Stimulated activated CD4-positive, alpha-beta T cell treated with anti-CD3 and anti-CD28 coated beads, Interleukin-15, amount 100 ng/mL, for 48 hours (primary cell): ENCODE measurements at regions not wholly inside any gene's neighbourhood (a gene's known extent, or its start where the extent isn't known, plus 50 kb on each side); places are given as distances from the start of the nearest gene placed in this dataset.
"Not testable (repeated sequence)": the region's sequence is repeated elsewhere in the genome, so short reads cannot be mapped to it uniquely, and the experiment has no call there.

Experiments
- DNase-seq, 2 donors: peaks; one replicate each; pipeline ENCODE4 v3.0.0-alpha.2; 2020; ENCODE audit warnings: low read depth in 2 of 2

DNA sequence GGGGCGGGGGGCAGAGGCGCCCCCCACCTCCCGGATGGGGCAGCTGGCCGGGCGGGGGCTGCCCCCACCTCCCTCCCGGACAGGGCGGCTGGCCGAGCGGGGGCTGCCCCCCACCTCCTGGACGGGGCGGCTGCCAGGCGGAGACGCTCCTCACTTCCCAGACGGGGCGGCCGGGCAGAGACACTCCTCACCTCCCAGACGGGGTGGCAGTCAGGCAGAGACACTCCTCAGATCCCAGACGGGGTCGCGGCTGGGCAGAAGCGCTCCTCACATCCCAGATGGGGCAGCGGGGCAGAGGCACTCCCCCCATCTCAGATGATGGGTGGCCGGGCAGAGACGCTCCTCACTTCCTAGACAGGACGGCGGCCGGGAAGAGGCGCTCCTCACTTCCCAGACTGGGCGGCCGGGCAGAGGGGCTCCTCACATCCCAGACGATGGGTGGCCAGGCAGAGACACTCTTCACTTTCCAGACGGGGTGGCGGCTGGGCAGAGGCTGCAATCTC, 240.1 kb downstream of the NPIPA7 start:
- not testable (repeated sequence) for DNase-seq

DNA sequence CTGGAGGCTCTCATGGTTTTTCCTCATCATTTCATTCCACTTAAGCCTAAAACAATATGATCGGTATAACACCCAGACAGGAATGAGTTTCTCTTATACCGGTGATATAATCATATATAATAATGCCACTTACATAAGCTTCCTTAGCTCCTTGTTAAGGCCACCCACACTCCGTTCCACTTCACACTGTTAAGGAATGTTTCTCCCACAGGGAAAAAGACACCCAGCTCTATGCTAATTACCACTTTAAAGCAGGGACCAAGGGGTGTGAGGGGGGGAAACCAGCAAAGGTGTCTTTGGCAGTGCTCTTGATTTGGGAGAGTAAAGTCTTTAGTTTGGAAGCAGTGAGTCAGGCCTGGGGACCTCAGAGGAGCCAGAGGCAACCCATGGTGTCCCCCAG, 245.4 kb downstream of the NPIPA7 start:
- not testable (repeated sequence) for DNase-seq

DNA sequence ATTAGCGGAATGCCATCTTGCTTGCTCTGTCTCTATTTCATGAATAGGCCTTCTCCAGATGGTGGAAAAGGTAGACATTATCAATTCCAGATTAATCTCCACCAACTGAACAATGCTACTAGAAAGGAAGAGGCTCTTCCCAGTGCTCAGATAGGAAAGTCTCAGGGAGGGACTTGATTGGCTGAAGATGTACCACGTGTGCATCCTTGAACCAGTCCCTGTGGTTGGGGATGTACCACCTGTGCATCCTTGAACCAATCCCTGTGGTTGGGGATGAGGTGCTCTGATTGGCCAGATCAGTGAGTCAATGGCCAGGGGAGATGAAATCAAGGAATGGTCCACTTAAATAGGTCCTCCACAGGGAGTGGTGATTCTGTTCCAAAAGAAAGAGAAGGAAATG, 246.2 kb downstream of the NPIPA7 start:
- not testable (repeated sequence) for DNase-seq

DNA sequence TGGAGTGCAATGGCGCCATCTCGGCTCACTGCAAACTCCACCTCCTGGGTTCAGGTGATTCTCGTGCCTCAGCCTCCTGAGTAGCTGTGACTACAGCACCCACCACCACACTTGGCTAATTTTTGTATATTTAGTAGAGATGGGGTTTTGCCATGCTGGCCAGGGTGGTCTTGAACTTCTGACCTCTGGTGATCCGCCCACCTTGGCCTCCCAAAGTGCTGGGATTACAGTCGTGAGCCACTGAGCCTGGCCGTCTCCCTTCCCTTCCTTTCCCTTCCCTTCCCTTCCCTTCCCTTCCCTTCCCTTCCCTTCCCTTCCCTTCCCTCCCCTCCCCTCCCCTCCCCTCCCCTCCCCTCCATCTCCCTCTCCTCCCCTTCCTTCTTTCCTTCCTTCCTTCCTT, 248.9 kb downstream of the NPIPA7 start:
- not testable (repeated sequence) for DNase-seq

DNA sequence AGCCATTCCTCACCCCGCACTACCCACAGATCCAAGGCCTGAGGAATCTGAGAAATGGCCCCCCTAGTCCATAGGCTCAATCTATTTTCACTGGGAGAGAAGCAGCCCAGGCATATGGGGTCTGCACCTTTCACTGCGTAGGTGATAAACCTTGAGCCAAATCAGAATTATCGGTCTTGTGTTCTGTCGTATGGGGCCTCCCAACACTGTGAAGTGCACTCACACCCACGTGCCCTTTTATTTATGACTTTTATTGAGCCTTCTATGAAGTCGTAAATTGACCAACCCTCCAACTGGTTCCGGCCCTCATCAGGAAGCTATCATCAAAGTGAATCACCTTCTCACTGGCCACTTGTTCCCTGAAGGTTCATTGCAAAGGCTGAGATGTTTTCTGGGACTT, 259.3 kb downstream of the NPIPA7 start:
- DNase-seq: not testable (repeated sequence)

DNA sequence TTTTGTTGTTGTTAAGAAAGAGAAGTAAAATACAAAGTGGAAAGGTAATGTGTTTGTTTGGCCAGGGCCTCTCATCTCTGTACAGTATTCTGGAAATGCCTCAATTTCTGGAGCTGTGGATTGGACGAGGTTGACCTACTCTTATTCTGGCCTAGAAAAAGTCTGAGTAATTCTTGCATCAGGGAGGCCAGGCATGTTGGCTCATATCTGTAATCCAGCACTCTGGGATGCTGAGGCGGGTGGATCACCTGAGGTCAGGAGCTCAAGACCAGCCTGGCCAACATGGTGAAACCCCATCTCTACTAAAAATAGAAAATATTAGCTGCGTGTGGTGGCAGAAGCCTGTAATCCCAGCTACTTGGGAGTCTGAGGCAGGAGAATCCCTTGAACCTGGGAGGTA, 259.8 kb downstream of the NPIPA7 start:
- not testable (repeated sequence) for DNase-seq

DNA sequence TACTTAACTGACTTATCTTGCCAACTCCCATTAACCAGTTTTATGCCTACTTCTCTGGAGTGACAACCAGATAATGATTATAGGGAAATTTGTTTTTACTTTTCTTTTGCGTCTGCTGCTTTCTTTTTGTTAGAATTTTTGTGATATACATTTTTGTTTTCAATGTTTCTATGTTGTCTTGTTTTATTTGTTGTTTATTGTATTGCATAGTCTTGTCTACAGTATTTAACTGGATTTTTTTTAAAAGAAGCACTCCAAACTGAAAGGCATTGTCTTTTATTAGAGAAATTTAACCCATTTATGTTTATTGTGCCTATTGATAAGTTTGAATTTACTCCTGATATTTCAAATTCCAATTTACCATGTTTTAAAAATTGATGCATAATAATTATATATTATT, 264.9 kb downstream of the NPIPA7 start:
- DNase-seq: not testable (repeated sequence)

DNA sequence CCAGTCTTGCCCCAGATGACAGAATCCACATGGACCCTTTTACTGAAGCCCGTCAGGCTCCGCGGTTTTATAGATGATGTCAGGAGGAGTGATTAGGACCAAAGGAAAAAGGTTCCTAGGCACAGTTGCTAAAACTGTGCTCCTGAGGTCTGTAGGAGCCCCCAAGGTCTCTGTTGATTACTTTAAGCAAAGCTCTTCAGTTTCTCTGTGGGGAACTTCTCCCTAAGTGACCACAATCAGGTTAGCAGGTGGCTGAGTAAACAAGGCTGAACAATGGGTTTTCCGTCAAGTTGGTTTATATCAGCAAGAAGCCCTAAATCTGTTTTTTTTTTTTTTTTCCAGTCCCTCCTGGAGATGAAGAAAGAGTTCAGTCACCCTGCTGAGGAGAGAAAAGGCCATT, 269.1 kb downstream of the NPIPA7 start:
- DNase-seq: not testable (repeated sequence)

DNA sequence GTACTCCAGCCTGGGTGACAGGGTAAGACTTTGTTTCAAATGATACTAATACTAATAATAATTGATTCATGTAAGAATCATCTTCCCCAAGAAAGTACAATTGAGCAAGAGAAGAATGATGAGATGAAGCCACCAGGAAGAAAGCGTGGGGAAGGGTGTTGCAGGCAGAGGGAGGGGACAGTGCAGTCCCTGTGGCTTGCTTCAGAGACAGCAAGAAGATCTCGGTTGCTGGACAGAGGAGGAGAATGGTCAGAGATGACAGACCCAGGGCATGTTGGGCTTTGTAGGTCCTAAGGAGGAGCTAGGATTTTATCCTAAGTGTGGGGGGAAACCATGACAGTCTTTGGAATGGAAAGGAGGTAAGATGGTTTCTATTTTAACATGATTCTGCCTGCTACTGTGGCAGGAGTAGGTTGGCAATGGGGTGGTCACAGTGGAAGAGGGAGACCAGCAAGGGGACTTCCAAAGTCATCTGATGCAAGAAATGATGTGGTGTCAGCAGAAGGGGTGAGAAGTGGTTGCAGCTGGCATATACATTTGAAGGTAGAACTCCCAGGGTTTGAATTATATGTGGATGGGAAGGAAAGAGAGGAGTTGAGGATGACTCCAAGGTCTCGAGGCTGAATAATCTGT, 293.4 kb downstream of the NPIPA7 start:
- DNase-seq: not testable (repeated sequence)

DNA sequence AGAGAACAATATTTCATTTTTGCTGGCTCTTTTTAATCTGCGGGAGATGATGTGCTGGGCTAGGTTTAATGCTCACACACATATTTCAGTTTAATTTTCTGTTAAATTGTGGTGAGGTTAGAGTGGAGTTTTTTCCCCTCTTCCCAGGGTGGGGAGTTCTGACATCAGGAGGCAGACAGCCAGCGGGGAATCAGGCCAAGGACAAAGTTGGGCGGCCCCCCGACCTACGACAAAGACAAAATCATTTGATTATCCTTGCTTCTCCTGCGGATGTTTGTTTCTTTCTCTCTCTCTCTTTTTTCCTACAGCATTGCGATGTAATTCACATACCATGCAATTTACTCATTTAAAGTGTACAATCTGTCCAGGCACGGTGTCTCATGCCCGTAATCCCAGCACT, 295.9 kb downstream of the NPIPA7 start:
- not testable (repeated sequence) for DNase-seq

DNA sequence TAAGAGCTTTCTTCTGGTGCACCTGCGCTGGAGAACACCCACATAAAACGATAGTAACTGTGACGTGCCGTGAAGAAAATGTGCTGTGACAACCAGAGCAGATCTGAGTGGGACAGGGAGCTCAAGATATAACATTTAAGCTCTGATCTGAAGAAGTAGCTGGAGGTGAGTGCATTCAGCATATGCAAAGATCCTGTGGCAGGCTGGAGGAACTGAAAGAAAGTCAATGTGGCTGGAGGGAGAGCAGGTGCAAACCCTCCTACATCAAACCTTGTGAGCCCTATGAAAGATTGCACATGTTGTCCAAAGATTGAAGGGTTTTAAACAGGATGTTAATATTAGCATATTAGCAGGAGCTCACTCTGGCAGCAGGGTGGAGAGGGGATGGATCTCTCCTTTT, 342.9 kb downstream of the NPIPA7 start:
- not testable (repeated sequence) for DNase-seq

DNA sequence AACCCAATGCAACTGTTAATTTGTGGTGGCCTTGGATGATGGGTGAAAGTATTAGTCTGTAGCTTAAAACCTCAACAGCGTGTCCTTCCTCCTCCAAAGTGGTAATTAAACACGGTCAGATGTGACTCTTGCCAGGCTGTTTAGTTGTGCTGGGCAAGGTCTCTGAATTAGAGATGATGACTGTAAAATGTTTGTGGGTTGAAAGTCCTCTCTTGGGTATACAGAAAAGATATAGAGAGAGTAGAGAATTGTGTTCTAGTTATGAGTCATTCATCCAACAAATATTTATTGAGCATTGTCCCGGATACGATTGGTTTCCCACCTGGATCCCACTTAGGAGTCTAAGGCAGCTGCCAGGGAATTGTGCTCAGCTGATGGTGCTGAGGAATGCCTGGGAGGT, 343.7 kb downstream of the NPIPA7 start:
- DNase-seq: not testable (repeated sequence)

DNA sequence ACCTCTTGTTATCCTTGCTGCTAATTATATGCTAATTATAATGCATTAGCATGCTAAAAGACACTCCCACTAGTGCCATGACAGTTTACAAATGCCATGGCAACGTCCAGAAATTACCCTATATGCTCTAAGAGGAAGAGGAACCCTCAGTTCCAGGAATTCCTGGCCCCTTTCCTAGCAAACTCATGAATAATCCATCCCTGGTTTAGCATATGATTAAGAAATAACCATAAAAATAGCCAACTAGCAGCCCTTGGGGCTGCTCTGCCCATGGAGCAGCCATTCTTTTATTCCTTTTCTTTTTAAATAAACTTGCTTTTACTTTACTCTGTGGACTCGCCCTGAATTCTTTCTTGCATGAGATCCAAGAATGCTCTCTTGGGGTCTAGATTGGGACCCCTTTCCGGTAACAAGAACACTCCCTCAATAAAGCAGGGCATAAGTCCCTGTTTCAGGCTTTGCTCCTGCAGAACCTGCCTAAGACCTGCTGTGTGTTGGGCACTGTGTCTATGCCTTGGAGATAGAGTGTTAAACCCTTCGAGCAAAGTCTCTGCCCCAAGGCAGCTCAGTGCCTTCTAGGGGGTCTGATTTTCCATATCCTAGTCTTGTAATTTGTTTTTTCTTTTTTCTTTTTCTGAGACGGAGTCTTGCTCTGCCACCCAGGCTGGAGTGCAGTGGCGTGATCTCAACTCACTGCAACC, 345.0 kb downstream of the NPIPA7 start:
- DNase-seq: not testable (repeated sequence)

DNA sequence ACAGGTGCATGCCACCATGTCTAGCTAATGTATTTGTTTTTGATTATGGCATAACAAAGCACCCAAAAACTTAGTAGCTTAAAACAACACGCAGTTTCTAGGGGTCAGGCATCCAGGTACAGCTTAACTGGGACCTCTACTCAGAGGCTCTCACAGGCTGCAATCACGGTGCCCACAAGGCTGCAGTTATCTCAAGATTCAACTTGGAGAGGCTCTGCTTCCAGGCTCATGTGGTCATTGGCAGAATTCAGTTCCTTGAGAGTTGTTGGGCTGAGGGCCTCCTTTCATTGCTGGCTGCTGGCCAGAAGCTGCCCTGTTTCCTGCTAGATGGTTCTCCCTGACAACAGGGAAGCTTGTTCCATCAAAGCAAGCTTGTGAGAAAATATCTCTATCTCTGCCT, 348.1 kb downstream of the NPIPA7 start:
- not testable (repeated sequence) for DNase-seq

DNA sequence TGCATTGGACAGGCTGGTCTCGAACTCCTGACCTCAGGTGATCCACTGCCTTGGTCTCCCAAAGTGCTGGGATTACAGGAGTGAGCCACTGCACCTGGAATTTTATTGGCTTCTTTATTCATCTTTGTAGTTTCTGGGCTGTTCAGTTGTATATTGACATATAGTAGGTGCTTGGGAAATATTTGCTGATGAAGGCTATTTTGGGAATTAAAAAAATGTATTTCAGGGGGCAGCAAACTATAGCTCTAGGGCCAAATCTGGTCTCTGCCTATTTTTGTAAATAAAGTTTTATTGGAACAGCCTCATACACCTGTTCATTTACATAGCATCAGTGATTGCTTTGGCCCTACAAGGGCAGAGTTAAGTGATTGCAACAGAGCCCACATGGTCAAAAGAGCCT, 363.6 kb downstream of the NPIPA7 start:
- DNase-seq: not testable (repeated sequence)

DNA sequence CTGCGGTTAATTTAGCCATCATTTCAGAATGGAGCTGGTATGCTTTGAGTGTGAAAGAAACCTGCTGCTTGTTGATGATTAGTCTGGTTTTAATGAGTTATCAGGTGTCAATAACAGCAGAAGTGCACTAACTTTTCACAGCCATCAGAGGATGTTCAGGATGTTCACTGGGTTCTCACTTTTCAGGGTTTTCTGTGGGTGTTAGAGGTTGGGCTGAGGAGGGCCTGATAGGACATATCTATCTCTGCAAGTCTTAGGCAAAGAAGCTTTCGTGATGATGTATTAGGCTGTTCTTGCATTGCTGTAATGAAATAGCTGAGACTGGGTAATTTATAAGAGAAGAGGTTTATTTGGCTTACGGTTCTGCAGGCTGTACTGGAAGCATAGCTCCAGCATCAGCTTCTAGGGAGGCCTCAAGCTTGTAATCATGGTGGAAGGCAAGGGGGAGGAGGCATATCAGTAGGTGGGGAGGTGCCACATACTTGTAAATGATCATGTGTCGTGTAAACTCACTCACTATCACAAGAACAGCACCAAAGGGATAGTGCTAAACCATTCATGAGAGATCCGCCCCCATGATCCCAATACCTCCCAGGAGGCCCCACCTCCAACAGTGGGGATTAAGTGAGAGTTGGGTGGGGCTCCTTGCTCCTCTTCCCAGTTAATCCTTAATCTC, 376.2 kb downstream of the NPIPA7 start:
- DNase-seq: not testable (repeated sequence)

DNA sequence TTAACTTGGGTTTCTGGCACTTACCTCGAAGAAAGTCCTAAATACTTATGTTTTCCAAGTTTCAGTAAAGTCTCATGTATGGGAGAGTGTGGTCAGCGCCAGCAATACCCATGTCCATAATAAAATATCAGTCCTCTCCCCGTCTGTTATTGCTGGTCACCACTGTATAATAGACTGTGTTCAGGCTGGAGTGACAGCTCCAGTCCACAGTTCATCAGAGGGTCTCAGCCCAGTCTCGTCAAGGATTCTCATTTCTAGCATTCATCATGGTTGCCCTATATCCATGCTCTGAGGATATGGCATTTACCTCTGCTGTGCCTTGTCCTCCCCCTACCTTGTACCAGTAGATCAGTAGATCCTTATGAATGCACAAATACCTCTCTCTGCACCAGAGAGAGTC, 384.5 kb downstream of the NPIPA7 start:
- no peak for DNase-seq

DNA sequence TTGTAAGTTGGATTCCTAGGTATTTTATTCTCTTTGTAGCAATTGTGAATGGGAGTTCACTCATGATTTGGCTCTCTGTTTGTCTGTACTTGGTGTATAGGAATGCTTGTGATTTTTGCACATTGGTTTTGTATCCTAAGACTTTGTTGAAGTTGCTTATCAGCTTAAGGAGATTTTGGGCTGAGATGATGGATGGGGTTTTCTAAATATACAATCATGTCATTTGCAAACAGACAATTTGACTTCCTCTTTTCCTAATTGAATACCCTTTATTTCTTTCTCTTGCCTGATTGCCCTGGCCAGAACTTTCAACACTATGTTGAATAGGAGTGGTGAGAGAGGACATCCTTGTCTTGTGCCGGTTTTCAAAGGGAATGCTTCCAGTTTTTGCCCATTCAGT, 391.8 kb downstream of the NPIPA7 start:
- DNase-seq: not testable (repeated sequence)

DNA sequence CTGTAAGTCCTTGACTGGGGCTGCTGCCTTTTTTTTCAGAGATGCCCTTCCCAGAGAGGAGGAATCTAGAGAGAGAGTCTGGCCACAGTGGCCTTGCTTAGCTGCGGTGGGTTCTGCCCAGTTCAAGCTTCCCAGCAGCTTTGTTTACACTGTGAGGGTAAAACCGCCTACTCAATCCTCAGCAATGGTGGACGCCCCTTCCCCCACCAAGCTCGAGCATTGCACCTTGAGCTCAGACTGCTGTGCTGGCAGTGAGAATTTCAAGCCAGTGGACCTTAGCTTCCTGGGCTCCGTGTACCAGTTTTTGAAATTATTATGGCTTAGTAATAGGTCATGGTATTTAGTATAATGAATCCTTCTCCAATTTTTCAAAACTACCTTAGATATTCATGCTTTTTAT, 395.4 kb downstream of the NPIPA7 start:
- no peak for DNase-seq

DNA sequence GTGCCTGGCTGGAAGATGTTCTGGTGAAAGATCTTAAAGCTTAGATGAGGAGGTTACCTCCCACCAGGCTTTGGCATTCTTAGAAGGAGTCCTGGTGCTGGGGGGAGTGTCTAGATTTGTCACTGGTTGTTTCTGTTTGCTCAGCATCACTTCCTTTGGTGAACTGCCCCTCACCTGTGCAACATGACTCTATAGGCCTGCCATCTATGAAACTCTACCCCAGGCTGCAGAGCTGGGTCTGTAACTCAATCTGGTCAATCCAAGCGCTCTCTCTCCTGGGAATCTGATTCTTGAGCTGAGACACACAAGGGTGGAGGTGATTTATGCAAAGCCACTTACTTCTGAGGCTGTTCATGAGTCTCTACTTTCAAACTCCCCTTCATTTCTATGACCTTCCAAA, 399.4 kb downstream of the NPIPA7 start:
- no peak for DNase-seq

DNA sequence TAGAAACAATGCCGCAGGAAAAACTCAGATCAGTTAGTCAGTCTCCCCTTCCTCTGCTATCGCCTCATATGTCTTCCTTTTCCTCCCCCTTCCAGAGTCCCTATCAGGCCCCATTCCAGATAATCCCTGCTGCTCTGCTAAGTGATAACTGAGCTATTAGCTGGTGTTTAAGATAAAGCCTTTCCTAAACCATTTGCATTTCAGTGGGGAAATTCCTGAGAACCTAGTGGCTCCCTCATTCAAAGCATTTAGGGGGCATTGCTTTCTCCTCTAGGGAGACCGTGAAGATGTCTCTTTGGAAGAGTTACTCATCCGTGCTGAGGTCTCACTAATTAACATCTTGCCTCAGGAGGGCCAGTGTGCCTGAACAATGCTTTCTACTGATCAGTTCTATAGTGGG, 401.6 kb downstream of the NPIPA7 start:
- no peak for DNase-seq

DNA sequence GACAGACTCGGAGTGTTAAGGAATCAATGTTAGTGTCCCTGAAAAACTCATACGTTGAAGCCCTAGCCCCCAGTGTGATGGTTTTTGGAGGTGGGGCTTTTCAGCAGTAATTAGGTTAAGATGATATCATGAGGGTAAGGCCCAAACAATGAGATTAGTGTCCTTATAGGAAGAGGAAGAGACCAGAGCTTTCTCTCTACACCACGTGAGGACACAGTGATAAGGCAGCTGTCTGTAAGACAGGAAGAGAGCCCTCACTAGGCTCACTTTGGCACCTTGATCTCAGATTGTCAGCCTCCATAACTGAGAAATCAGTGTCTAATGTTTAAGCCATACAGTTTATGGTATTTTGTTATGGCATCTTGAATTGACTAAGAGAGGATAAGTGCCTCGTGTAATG, 403.2 kb downstream of the NPIPA7 start:
- DNase-seq: no peak

DNA sequence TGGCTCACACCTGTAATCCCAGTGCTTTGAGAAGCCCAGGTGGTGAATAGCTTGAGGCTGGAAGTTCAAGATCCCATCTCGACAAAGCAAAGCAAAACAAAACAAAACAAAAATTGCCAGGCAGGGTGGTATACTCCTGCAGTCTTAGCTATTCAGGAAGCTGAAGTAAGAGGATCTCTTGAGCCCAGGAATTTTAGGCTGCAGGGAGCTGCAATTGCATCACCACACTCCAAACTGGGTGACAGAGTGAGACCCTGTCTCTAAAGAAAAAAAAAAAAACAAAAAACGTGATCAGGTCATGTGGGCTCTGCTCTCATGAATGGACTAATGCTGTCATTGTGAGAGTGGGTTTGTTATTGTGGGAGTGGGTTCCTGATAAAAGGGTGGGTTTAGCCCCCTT, 409.1 kb downstream of the NPIPA7 start:
- DNase-seq: no peak
